HK-2 (cell line): ENCODE measurements at regions not wholly inside any gene's neighbourhood (a gene's known extent, or its start where the extent isn't known, plus 50 kb on each side); places are given as distances from the start of the nearest gene placed in this dataset.

ENCODE experiments used
- DNase-seq: peaks from one replicate; pipeline ENCODE4 v3.0.0-alpha.2; 2018; ENCODE audit not compliant: unreplicated experiment

DNA sequence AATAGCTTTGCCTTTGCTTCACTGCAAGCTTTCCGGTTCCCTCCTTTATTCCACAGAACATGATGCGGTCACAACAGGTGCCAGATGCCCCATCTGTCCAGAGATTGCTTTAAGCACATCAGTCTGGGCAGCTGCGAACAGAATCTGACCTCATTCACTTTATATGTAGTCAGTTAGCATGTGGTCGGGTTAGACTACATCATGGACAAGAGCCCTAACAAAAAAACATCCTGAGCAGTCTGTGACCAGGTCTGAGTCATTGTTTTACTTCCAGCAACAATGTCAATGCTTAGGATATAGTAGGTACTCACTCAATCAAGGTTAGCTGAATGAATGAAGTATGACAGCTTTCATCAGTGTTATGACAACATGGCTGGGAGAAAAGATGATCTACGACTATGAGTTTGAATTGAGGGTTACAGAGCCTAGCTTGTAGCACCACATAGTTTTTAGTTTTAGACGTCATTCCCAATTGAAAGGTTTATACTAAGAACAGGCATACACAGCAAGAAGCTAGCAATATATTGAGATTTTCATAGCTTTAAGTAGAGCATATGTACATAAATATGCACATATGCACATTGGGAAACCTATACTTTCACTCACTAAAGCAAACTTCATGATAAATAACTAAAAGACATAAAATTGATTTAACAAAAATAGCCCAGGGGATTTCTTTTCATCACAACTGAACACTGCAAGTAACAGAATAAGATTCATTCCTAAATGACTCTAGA is 64.2 kb upstream of the TMCC3 start:
- DNase-seq: no peak

DNA sequence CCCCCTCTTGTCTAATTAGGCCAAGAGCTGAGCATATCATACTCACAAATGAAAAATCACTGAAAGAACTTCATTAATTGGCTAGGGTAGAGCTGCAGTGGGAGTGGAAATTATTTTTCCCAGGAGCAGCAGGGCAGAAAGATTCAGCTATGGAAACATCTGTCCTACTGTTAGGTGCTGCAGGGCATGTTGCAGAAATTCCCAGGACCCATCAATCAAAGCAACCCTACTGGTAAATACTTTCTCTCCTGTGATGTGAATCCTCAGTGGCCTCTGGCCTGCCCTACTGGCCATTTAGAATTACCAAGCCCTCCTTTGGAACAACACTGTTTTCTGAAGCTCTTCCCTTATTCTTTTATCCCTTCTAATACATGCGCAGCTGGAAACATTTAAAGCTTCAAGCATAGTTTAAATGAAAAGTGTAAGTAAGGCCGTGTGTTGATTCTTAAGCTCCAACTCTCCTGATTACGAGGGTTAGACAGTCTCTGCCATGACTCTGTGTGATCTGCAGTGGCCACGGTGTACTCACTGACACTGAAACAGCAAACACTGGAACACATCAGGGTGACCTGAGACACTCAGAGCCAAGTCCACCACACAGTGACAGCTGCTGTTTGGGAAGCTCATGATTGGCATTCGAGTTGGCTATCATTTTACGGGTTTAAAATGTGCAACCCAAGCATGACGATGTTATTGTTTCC is 62.6 kb upstream of the TMCC3 start:
- DNase-seq: no peak

DNA sequence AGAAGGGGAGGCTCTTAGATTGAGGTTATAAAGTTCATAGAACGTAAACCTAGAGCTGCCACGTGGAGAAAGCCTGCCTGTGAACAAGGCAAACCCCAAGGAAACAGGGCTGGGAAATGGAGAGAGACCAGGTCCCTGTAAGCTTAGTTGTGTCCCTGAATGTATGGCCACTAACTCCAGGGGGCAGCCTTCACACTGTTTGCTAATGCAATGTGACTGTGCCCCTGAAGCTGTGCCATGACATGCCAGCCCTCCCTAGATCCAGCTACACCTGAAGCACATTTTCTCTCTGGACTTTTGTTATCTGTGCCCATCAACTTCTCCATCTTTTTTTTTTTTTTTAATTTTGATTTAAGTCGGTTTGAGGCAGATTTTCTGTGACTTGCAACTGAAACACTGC is 60.6 kb upstream of the TMCC3 start:
- DNase-seq: peak; percentile 14

DNA sequence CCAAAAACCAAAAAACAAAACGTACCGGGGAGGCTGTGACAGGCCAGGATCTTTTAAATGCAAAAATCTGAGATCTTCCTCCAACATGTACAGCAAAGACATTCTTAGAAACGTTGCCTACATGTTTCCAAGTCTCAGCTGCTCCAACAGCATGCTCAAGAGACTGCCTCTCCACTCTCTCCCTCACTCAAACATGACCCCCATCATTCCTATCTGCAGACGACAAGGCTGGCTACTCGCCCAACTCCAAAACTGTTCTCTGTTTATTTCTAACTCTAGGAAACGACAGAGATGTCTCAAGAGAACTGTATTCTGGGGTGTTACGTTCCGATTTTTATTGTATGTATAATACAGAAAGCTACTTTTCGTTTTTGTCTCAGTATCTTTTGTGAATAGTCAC is 57.5 kb upstream of the TMCC3 start:
- no peak for DNase-seq

DNA sequence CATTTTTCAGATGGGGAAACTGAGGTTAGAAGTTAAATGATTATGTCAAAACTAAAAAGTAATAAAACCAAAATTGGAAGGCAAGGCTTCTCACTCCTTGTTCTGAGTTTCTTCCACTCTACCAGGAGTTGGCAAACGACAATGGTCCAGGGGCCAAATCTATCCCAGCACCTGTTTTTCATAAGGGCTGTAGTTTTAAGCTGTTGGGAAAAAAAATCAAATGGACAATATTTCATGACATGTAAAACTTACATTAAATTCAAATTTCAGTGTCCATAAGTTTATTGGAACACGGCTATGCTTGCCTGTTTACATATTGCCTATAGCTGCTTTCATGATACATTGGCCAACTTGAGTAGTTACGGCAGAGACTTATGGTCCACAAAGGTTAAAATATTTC is 56.7 kb upstream of the TMCC3 start:
- no peak for DNase-seq

DNA sequence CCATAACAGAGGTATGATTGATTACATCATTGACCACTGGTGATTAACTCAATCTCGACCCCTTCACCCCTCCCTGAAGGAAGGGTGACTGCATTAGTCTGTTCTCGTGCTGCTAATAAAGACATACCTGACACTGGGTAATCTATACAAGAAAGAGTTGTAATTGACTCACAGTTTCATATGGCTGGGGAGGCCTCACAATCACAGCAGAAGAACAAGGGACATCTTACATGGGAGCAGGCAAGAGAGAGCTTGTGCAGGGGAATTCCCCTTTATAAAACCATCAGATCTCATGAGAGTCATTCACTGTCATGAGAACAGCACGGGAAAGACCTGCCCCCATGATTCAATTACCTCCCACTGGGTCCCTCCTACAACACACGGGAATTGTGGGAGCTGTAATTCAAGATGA is 55.9 kb upstream of the TMCC3 start:
- no peak for DNase-seq

DNA sequence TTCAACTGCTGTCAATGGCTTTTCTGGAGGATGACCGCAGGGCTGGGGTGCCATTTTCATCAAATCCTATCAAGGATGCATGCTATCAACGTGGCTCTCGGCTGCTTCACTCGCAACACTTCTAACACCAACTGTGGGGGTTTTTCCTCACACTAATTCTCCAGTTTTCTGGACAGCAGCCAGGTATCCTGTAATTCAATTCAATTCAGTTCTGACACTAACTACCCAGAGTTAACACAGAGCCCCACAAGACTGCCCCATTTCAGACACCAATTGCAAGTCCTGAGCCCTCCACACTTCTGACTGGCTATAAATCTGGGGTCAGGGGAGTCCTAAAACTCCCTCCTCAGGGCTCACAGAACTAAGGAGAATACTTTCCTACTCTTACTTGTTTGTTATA is 55.3 kb upstream of the TMCC3 start:
- no peak for DNase-seq

DNA sequence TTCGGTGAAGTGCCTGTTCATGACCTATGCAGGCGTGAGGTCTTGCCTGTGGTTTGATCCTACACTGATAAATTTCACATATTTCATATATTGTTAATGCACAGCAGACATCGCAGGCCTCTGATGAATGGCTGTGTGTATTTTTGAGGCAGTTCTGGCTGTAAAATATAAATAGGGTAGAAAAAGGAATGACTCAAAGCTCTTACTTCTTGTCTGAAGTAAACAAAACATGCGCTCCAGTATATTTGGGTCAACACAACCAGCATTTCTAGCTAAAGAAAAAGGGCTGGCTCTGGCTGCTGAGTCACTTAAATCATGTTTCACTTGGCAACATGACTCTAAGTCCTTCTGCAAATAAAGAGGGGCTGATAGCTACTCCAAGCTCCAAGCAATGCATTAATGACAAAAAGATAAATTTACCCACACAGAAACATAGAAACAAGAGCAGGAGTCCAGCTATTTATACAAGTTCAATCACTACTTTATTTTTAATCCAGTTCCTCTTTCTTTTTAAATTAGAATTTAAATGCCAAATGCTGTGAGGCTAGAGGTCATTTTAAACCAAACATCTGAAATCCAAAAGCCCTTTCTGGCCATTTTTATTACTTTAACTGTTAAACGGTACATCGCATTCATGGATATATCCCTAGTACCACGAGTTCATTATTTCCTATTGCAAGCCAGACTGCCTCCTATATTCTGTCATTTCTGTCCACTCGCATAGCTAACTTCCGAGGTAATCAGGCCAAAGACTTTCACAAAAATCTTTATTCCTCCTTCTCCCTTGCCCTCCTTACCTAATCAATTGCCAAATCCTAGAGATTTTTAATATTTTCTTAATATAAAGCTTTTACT is 54.3 kb upstream of the TMCC3 start:
- no peak for DNase-seq

DNA sequence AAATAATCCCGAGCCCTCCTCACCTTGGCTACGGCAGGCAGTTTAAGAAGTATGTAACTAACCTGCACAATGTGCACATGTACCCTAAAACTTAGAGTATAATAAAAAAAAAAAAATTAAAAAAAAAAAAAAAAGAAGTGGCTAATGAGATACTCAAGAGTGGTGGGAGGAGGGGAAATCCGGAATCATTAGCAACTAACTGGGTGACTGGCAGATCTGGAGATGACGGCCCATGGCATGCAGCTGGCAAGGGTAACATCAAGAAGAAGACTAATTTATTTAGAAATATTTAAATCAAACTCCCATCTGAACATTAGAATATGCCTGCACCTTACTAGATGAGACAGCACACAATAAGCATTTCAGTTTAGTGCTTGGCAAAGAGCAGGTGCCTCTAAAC is 52.3 kb upstream of the TMCC3 start:
- no peak for DNase-seq

DNA sequence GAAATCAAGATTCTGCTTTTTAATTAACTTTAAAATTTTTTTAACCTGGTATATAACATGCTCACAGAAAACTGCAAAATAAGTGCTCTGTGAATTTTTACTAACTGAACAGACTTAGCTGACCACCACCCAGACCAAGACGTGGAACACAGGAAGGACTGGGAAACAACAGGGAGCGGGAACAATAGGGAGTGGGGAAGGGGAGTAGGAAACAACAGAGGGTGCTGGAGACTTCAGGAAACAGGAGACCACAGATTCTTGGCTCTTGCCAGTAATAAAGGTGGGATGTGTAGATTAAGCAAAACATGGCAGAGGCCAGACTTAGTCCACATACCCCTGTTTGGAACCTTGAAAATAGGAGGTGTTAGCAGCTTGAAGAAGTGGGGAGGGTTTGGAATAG is 51.4 kb upstream of the TMCC3 start:
- DNase-seq: no peak

DNA sequence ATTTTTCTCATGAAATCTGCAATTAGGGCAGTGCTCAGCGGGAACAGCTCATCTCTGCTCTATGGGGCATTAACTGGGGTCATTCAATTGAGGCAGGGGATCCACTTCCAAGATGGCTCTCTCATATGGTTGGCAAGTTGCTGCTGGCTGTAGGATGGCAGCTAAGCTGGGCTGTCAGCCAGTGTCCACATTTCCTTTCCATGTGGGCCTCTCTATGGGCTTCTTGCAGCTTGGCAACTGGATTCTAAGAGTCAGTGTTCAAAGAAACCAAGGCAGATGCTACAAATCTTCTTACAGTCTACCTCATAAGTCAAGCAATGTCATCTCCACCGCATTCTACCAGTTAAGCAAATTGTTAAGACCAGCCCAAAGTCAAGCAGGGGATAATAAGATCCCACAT is 50.3 kb upstream of the TMCC3 start:
- DNase-seq: no peak
